ENCODE measurements at regions not wholly inside any gene's neighbourhood (a gene's known extent, or its start where the extent isn't known, plus 50 kb on each side); places are given as distances from the start of the nearest gene placed in this dataset.
A peak's percentile ranks its signal among the peaks of the same experiment; 100 is the strongest.
"Not testable (repeated sequence)": the region's sequence is repeated elsewhere in the genome, so short reads cannot be mapped to it uniquely, and the experiment has no call there.

GRCh38 chr13:56457535-56458190 is 683.1 kb upstream of the PRR20A start:
- no peak for DNase-seq (ENCODE audit: low spot score)

GRCh38 chr13:56459286-56459685 is 681.4 kb upstream of the PRR20A start:
- DNase-seq (ENCODE audit: low spot score) = no peak

GRCh38 chr13:56501750-56502149 is 639.0 kb upstream of the PRR20A start:
- no peak for DNase-seq (ENCODE audit: low spot score)

GRCh38 chr13:56510836-56511235 is 629.9 kb upstream of the PRR20A start:
- no peak for DNase-seq (ENCODE audit: low spot score)

- not testable (repeated sequence) for DNase-seq (ENCODE audit: low spot score)
These were observed 628.4 kb upstream of the PRR20A start for GRCh38 chr13:56512336-56512735.

- DNase-seq (ENCODE audit: low spot score) = no peak
These were observed 625.3 kb upstream of the PRR20A start for GRCh38 chr13:56515441-56515840.

- DNase-seq (ENCODE audit: low spot score) = no peak
These were observed 612.5 kb upstream of the PRR20A start for GRCh38 chr13:56528040-56528790.

- no peak for DNase-seq (ENCODE audit: low spot score)
These were observed 610.6 kb upstream of the PRR20A start for GRCh38 chr13:56530096-56530495.

- not testable (repeated sequence) for DNase-seq (ENCODE audit: low spot score)
These were observed 592.8 kb upstream of the PRR20A start for GRCh38 chr13:56547921-56548320.

- no peak for DNase-seq (ENCODE audit: low spot score)
These were observed 581.9 kb upstream of the PRR20A start for GRCh38 chr13:56558698-56559320.

- no peak for DNase-seq (ENCODE audit: low spot score)
These were observed 579.4 kb upstream of the PRR20A start for GRCh38 chr13:56561327-56561726.

- no peak for DNase-seq (ENCODE audit: low spot score)
These were observed 577.1 kb upstream of the PRR20A start for GRCh38 chr13:56563663-56564062.

GRCh38 chr13:56586976-56587375 is 553.7 kb upstream of the PRR20A start:
- no peak for DNase-seq (ENCODE audit: low spot score)

- no peak for DNase-seq (ENCODE audit: low spot score)
These were observed 525.1 kb upstream of the PRR20A start for GRCh38 chr13:56615572-56615971.

- DNase-seq (ENCODE audit: low spot score) = no peak
These were observed 517.9 kb upstream of the PRR20A start for GRCh38 chr13:56622840-56623239.

- DNase-seq (ENCODE audit: low spot score) = not testable (repeated sequence)
These were observed 511.8 kb upstream of the PRR20A start for GRCh38 chr13:56628886-56629285.

GRCh38 chr13:56631060-56631459 is 509.7 kb upstream of the PRR20A start:
- not testable (repeated sequence) for DNase-seq (ENCODE audit: low spot score)

GRCh38 chr13:56653043-56653442 is 487.7 kb upstream of the PRR20A start:
- DNase-seq (ENCODE audit: low spot score) = no peak

GRCh38 chr13:56659041-56659471 is 481.7 kb upstream of the PRR20A start:
- no peak for DNase-seq (ENCODE audit: low spot score)

GRCh38 chr13:56670563-56670962 is 470.2 kb upstream of the PRR20A start:
- no peak for DNase-seq (ENCODE audit: low spot score)

- no peak for DNase-seq (ENCODE audit: low spot score)
These were observed 459.3 kb upstream of the PRR20A start for GRCh38 chr13:56681404-56681803.

- DNase-seq (ENCODE audit: low spot score) = peak; percentile 12
These were observed 453.6 kb upstream of the PRR20A start for GRCh38 chr13:56687131-56687530.

- DNase-seq (ENCODE audit: low spot score) = no peak
These were observed 443.7 kb upstream of the PRR20A start for GRCh38 chr13:56697011-56697410.
